PC-3 (cell line): ENCODE measurements at regions not wholly inside any gene's neighbourhood (a gene's known extent, or its start where the extent isn't known, plus 50 kb on each side); places are given as distances from the start of the nearest gene placed in this dataset.

Experiments used
- CTCF ChIP-seq: fragments of 300-600 bp; sonication (generic); conservative IDR thresholded peaks from 2 replicates; pipeline ENCODE4 v1.5.1; 2017; ENCODE audit warnings: antibody characterized with exemption, low read depth, mild to moderate bottlenecking, low read length
- EZH2 ChIP-seq: fragments of 300-600 bp; sonication (generic); IDR thresholded peaks from one replicate; pipeline ENCODE4 v1.6.1; 2017; ENCODE audit warnings: antibody characterized with exemption, mild to moderate bottlenecking, low read length; ENCODE audit not compliant: unreplicated experiment
- EZH2phosphoT487 ChIP-seq: fragments of 300-600 bp; sonication (generic); IDR thresholded peaks from 2 replicates; pipeline ENCODE4 v1.6.1; 2018; ENCODE audit warnings: mild to moderate bottlenecking, antibody characterized with exemption, low read length, borderline replicate concordance

GRCh38 chr3:106913111-106913698, 464.0 kb upstream of the CCDC54 start:
- TF ChIP-seq CTCF (no peak), EZH2 (no peak), EZH2phosphoT487 (no peak)
